DMS79 treated with DMSO at 0.1 percent for 48 hours (cell line): ENCODE measurements at regions not wholly inside any gene's neighbourhood (a gene's known extent, or its start where the extent isn't known, plus 50 kb on each side); places are given as distances from the start of the nearest gene placed in this dataset.

Experiments used
- DNase-seq: peaks from one replicate; lab custom pipeline; 2025; lab: John Stamatoyannopoulos, UW

GRCh38 chr5:97400537-97400936 lies 217.5 kb upstream of the RIOK2 start:
- DNase-seq, result no peak

GRCh38 chr5:97405941-97406340 lies 222.9 kb upstream of the RIOK2 start:
- no peak for DNase-seq

GRCh38 chr5:97406946-97407676 lies 224.1 kb upstream of the RIOK2 start:
- no peak for DNase-seq

GRCh38 chr5:97408331-97408730 lies 225.3 kb upstream of the RIOK2 start:
- DNase-seq, result no peak

- no peak for DNase-seq
Measured at GRCh38 chr5:97412959-97413358, 229.9 kb upstream of the RIOK2 start.

DNA sequence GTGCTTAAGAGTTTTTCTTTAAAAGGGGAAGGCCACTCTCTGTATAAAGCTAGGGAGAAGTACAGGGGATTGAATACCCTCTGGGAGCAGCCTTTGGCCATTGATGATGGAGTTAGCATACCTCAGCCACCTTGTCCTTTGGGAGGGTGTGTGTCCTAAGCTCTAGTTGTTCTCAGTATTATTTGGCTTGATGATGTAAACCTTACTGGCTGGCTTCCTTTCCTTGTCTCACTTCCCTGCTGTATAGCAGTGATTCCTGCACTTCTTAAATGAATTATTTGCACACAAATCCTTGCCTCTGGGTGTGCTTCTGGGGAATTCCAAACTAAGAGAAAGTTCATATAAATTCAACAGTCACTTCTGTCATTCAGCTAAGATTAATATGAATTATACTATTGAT lies 234.9 kb upstream of the RIOK2 start:
- no peak for DNase-seq

- DNase-seq, result no peak
Measured at GRCh38 chr5:97418462-97418861, 235.4 kb upstream of the RIOK2 start.

- DNase-seq, result no peak
Measured at GRCh38 chr5:97420646-97421045, 237.6 kb upstream of the RIOK2 start.

DNA sequence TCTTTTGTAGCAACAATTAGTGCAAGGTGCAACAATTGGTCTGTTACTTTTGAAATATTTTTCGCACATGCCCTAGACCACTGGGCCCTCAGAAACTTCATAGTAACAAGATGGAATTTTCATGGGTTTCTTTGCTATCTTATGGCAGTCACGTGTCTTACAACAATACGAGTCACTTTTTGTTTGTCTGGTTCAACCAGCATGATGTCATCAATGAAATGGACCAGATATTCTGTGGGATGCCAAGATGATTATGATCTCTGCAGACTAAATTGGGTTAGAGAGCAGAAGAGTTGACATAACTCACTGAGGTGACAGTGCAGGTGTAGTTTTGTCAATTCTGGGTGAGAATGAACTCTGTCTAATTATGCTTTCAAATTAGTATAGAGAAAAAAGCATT lies 239.6 kb upstream of the RIOK2 start:
- no peak for DNase-seq

DNA sequence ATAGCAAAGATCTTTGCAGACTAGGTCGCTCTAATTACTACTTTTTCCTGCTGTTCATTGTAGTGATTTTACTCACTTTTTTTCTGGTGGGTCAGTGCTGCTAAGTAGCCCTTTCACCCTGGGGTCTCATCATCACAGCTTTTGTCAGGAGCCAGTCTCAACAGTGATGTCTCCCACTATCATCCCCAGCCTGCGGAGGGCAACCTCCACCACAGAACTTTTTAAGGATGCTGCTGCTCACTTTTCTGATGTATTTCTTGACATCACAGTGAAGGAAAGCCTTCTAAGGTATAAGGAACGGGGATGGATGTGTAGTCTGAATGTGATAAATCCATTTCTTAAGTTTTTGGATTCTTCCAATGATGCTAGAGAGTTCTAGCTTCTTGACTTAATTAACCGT lies 242.5 kb upstream of the RIOK2 start:
- DNase-seq, result no peak

- DNase-seq, result no peak
Measured at GRCh38 chr5:97427235-97427634, 244.2 kb upstream of the RIOK2 start.

GRCh38 chr5:97434021-97434420 lies 251.0 kb upstream of the RIOK2 start:
- DNase-seq, result no peak

GRCh38 chr5:97436405-97436804 lies 253.4 kb upstream of the RIOK2 start:
- DNase-seq, result no peak

- no peak for DNase-seq
Measured at GRCh38 chr5:97443740-97444139, 260.7 kb upstream of the RIOK2 start.

DNA sequence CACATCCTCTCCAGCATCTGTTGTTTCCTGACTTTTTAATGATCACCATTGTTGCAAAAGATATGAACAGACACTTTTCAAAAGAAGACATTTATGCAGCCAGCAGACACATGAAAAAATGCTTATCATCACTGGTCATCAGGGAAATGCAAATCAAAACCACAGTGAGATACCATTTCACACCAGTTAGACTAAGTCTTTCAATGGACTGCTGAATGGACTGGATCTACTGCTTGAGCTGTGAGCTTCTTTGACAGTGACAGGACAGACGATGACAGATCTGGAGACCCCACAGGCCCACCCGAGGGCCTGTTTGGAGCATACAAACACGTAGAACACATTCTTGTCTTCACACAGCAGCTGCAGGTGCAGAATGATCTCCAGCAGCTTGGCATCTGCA lies 266.1 kb upstream of the RIOK2 start:
- DNase-seq, result no peak

DNA sequence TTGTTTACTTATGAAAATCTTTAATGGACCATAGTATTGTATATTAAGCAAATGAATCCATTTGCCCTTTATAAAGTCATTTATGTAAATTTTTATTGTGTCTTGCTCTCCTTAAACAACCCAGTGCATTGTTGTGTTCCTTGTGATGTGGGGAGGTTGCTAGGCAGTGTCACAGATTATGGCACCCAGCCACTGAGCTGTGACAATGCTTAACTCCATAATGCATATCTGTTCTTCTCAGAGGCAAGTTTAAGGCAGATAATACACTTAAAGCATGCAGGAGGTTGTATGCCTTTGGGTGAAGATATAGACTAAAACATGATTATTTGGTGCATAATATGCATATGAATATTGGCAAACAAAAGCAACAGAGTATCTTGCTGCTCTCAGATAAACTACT lies 269.6 kb upstream of the RIOK2 start:
- DNase-seq, result no peak

DNA sequence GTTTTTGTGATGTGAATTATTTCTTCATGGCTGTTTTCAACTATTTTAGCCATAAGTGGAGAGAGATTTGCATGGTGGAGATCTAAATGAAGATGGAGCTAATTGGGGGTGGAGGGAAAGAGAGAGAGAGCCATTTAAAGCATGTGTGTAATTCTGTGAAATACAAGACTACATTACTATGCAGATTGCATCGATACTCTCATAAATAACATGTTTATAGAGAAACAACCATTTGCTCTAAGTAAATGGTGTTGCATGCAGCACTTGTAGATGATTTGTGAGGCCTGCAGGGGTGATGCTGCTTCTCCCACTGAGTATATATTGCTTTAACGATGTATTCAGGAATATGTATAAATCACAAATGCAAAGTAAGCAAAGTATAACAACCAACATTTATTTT lies 270.2 kb upstream of the RIOK2 start:
- no peak for DNase-seq

DNA sequence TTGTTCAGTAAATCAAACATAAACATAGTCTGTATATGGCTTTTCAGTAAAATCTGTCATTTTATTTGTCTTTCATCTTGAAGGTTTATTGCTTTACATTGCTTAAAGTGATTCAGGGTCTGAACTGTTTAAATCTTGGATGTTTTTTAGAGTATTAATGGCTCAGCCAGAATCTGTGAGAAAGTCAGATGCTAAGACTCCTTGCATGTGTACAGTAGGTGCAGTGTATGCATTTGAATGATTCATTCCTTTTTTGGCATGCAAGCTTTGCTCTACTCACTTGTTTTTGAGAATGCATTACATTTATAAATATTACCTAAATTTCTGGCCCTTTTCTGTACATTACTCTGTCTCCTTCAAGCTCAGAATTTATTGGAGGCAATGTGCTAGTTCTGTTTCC lies 271.0 kb upstream of the RIOK2 start:
- DNase-seq, result no peak

DNA sequence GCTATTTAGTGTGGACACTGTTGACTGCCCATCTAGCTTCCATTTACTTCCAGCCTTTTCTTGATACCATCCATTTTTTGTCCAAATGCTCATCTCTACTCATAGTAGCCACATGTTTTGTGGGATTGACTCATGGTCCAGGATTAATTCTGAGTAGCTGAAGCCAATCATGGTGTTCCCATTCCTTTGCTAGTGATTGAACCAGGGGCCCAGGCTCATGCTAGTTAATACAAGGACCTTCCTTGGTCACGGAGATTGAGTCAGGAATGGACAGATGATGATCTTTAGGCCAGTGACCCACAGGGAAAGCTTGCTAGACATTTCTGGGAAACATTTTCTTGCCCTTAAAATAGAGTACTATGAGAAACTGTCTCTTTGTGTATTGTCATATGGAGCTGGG lies 272.9 kb upstream of the RIOK2 start:
- no peak for DNase-seq

GRCh38 chr5:97458851-97459250 lies 275.8 kb upstream of the RIOK2 start:
- DNase-seq, result no peak

GRCh38 chr5:97471951-97472350 lies 288.9 kb upstream of the RIOK2 start:
- DNase-seq, result no peak

DNA sequence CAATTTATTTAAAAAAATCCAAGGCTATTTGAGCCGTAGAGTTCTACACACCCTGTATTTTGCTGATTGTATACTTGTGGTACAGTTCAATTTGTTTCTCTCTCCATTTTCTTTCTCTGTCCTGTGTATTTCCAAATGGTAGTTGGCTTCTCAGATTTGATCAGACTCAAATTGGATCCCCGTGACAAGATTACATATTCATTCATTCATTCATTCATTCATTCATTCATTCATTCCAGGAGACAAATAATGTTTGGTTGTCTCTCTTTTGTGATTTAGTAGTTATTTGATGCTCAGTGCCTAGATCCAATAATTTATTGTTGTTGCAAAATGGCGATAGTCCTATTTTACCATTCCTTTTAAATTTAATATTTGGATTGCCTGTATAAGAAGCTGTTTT lies 292.8 kb upstream of the RIOK2 start:
- DNase-seq, result no peak

- no peak for DNase-seq
Measured at GRCh38 chr5:97476852-97477534, 293.9 kb upstream of the RIOK2 start.

GRCh38 chr5:97478483-97478882 lies 295.4 kb upstream of the RIOK2 start:
- DNase-seq, result no peak
